ENCODE measurements at regions not wholly inside any gene's neighbourhood (a gene's known extent, or its start where the extent isn't known, plus 50 kb on each side); places are given as distances from the start of the nearest gene placed in this dataset.

GRCh38 chr22:27655582-27656185, 145.9 kb downstream of the MN1 start:
- Histone ChIP-seq H3K4me3 (ENCODE audit: low read depth, low read length) (no peak overlapping the region), H3K36me3 (ENCODE audit: control insufficient read depth, insufficient read depth, low read length) (no peaks in the 10 kb centered on the region), H3K27me3 (ENCODE audit: control insufficient read depth, insufficient read depth, low read length) (peaks cover 10% of the 10 kb centered on the region)
- no peak for TF ChIP-seq CTCF (IDR thresholded peaks at IDR 0.05; ENCODE audit: insufficient read depth, low read length, poor library complexity, severe bottlenecking)
- no peak for DNase-seq (ENCODE audit: low read depth)

GRCh38 chr22:27656970-27657369, 144.6 kb downstream of the MN1 start:
- no peak overlapping the region for H3K4me3 ChIP-seq (ENCODE audit: low read depth, low read length)
- H3K36me3 ChIP-seq (ENCODE audit: control insufficient read depth, insufficient read depth, low read length): no peaks in the 10 kb centered on the region
- no peak for DNase-seq (ENCODE audit: low read depth)
- H3K27me3 ChIP-seq (ENCODE audit: control insufficient read depth, insufficient read depth, low read length): peaks cover 10% of the 10 kb centered on the region
- no peak for TF ChIP-seq CTCF (IDR thresholded peaks at IDR 0.05; ENCODE audit: insufficient read depth, low read length, poor library complexity, severe bottlenecking)

- no peak overlapping the region for H3K4me3 ChIP-seq (ENCODE audit: low read depth, low read length)
- no peak for DNase-seq (ENCODE audit: low read depth)
- peaks cover 4% of the 10 kb centered on the region for H3K27me3 ChIP-seq (ENCODE audit: control insufficient read depth, insufficient read depth, low read length)
- no peaks in the 10 kb centered on the region for H3K36me3 ChIP-seq (ENCODE audit: control insufficient read depth, insufficient read depth, low read length)
- TF ChIP-seq CTCF (IDR thresholded peaks at IDR 0.05; ENCODE audit: insufficient read depth, low read length, poor library complexity, severe bottlenecking): no peak
Measured at GRCh38 chr22:27660306-27660705, 141.2 kb downstream of the MN1 start.

- DNase-seq (ENCODE audit: low read depth): no peak
- Histone ChIP-seq H3K36me3 (ENCODE audit: control insufficient read depth, insufficient read depth, low read length) (no peaks in the 10 kb centered on the region), H3K27me3 (ENCODE audit: control insufficient read depth, insufficient read depth, low read length) (peaks cover 6% of the 10 kb centered on the region)
Measured at GRCh38 chr22:27662359-27663301, 138.9 kb downstream of the MN1 start.

GRCh38 chr22:27663812-27664211, 137.7 kb downstream of the MN1 start:
- Histone ChIP-seq H3K27me3 (ENCODE audit: control insufficient read depth, insufficient read depth, low read length) (peaks cover 2% of the 10 kb centered on the region), H3K4me3 (ENCODE audit: low read depth, low read length) (no peak overlapping the region), H3K36me3 (ENCODE audit: control insufficient read depth, insufficient read depth, low read length) (no peaks in the 10 kb centered on the region)
- no peak for TF ChIP-seq CTCF (IDR thresholded peaks at IDR 0.05; ENCODE audit: insufficient read depth, low read length, poor library complexity, severe bottlenecking)
- no peak for DNase-seq (ENCODE audit: low read depth)

More at GRCh38 chr22:27662359-27663301, 138.9 kb downstream of the MN1 start:
- no peak overlapping the region for H3K4me3 ChIP-seq (ENCODE audit: low read depth, low read length)
- no peak for TF ChIP-seq CTCF (IDR thresholded peaks at IDR 0.05; ENCODE audit: insufficient read depth, low read length, poor library complexity, severe bottlenecking)

Data from kidney epithelial cell (primary cell).